HG03575 (cell line): ENCODE measurements at regions not wholly inside any gene's neighbourhood (a gene's known extent, or its start where the extent isn't known, plus 50 kb on each side); places are given as distances from the start of the nearest gene placed in this dataset.

Source experiments
- ATAC-seq: cut with Tn5 transposase; IDR thresholded peaks from one replicate; pipeline ENCODE4 v1.9.1; 2021; ENCODE audit not compliant: unreplicated experiment, insufficient number of reproducible peaks, low FRiP score; ENCODE audit errors: extremely low read depth

DNA sequence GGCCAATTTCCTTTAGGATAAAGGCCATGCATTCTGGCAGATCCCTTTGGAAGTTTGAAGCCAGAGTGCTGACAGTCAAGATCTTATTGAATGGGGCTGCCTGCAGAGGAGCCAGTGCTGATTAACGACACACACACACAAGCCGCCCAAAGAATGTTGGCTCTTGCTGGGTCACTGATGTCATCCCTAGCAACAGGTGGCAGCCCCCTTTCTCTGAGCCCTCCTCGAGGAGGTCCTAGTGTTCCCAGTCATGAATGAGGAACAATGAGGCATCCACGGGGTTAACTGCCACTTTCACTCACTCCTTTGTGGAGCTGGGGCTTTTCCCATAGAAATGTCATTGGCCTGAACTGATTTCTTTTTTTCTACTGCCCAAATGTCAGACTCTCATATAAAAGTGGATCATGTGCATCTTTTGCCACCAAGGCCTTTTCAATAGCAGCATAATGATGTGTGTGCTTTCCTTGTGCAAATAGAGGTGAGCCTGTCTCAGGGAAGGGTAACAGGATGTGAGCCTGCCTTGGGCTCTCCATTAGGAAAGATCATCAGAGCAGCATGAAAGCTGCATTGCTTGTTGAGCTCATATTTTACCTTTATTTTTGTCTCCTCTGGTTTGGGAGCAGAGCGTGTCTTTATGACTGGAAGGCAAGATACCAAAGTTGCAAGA is 301.8 kb upstream of the MTNR1B start:
- no peak for ATAC-seq

DNA sequence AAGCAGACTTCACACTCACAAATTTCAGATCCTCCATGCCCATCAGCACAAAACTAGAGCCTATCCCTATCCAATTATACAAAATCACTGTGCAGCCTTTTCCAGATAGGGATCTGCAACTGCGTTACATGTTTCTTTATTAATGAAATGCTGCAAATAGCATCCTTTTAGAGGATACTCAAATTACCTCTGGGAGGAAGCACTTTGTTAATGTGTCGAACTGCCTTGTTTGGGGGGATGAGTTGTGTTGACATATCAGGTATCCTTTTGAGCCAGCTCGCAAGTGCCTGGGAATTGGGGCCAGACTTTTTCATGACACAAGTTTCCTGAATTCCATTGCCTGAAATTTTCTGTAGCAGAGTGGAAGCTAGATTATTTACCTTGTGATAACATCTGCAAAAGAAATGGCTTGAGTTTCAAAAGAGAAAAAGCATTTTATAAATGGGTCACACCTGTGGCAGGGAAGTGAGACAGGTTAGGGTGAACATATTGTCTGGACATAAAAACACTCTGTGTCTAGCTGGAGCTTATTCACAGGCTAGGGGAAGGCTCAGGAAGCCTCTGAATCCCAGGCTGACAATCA is 299.1 kb upstream of the MTNR1B start:
- no peak for ATAC-seq

DNA sequence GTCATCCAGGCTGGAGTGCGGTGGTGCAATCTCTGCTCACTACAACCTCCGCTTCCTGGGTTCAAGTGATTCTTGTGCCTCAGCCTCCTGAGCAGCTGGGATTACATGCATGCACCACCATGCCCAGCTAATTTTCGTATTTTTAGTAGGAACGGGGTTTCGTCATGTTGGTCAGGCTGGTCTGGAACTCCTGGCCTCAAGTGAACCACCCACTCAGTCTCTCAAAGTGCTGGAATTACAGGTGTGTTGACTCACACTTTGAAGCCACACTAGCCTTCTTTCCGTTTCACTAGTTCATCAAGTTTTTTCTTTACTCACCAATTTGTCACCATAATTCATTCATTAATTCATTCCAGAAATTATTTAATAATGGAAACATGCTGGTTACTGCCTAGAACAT is 298.4 kb upstream of the MTNR1B start:
- ATAC-seq = no peak

DNA sequence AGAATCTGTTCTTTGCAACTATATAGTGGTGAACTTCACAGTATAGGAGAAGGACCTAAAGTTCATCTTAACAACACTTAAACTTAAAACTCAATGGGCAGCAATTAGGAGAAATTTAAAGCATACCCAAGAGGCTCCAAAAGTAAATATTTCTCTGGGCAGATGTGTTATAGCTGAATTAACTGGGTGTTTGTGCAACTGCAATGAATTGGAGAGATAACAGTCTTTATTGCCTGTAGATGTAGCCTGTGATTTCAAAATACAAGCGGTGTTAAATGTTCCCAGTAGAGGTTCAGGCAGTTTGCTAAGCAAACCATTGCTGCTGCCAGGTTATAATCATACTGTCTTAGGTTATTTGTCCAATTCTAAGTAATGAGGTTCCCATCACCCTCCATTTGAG is 294.1 kb upstream of the MTNR1B start:
- ATAC-seq = no peak

DNA sequence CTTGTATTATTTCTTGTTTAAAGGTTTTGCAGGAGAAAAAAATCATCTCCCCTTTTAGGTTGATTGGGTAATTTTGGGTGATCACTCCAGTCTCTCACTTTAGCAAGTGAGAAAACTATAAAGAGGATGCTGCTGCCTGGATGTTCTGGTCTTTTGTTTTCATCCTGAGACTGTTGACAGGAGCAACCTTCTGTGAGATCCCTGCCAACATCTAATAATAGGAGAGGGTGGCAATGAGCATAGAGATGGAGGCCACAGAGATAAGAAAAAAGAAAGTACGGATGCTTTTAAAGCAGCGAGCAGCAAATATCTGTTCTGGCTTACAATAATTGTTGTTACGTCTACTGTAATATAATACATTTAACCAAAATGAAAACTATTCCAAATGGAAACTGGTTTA is 293.6 kb upstream of the MTNR1B start:
- no peak for ATAC-seq

DNA sequence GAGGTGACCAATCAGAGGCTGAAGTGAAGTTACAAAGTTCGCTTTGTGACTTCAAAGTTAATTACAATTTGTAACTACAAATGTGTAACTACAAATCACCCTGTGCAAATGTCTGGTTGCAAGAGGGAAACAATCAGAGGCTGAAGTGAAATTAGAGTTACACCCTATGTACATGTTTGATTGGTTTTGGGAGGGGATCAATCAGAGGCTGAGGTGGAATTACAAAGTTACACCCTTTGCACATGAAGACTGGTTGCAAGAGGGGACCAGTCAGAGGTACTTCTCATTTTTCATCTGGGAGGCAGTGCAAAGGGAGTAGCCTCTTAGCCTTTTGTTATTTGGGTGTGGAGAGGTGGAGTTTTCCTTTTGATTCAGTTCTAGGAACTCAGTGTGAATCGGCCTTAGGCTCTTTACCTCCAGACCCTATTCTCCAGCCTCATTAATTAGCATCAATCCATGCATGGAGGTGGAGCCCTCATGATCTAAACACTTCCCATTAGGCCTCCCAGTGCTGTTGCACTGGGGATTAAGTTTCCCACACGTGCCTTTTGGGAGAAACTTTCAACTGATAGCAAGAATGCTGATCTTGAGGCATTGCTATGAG is 291.3 kb upstream of the MTNR1B start:
- ATAC-seq = no peak

DNA sequence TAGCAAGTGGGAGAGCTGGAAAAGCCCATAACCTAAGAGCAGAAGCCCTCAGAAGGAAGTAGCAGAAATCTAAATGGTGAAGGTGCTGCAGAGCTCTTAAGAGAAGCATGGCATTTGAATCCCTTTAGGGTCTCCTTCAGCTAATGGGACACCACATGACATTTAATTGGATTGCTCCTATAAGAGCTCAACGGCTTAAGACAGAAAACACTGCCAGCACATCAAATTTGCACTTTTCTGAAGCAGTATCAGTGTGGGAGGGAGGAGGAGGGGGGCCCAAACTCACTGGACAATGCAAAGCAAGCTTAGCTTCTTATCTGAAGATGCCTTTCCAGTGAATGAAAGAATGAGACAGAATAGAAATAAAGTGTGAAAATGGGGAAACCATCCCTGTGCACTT is 287.9 kb upstream of the MTNR1B start:
- no peak for ATAC-seq

DNA sequence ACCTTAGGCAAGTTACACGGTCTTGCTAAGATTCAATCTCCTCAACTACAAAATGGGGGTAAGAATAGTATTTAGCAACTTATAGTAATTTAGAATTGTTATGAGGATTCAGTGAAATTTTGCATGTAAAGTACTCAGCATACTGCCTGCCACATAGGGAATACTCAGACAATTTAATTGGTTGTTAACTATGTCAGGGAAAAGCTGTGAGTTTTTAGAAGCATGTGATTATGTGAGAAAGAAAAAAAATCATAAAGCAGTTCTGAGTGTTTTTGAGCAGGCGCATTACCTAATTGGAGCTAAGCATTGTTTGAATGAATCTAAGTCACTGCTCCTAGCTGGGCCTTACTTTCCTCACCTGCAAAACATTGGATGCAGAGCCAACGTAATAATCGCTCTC is 287.3 kb upstream of the MTNR1B start:
- ATAC-seq = no peak

DNA sequence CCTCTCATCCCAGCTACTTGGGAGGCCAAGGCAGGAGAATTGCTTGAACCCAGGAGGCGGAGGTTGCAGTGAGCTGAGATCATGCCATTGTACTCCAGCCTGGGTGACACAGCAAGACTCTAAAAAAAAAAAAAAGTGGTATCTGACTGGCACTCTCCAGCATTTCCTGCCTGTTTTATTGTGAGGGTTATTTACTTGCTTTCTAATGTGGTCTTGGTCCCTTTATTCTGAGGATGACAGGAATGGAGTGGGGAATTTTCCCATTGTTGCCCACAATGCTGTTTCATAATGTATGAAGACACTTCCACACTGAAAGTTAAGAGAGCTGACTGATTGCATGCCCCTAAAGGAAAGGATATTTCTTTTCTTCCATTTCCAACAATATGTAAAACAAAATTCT is 286.5 kb upstream of the MTNR1B start:
- no peak for ATAC-seq

DNA sequence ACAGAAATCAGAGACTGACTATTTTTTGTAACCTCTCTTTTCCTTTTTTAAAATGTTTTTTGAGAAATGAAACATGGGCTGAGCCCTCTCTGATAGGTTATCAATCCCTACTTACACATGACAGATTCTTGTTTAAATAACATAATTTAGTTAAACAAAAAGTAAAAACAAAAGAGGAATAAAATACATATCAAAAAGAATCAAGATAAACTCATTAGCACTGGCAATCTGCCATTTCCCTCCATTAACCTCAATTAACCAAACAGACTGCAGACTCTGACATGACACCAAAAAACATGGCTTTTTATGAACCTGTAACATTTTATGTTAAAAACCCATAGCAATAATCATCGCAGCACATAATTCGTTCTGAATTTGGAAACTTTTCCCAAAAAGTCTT is 284.4 kb upstream of the MTNR1B start:
- ATAC-seq = no peak

DNA sequence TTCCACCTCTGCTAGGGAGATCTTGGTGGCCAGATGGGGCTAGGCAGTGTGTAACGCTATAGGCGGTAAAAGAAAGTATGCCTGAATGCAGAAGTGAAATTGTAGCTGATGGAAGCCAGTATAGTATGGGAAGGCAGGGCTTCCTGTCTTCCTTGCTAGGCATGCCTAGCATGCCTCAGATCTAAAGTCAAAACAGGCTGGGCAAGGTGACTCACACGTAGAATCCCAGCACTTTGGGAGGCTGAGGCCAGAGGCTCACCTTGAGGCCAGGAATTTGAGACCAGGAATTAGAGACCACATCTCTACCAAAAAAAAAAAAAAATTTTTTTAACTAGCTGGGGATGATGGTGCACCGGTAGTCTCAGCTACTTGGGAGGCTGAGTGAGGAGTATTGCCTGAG is 281.7 kb upstream of the MTNR1B start:
- ATAC-seq = no peak

DNA sequence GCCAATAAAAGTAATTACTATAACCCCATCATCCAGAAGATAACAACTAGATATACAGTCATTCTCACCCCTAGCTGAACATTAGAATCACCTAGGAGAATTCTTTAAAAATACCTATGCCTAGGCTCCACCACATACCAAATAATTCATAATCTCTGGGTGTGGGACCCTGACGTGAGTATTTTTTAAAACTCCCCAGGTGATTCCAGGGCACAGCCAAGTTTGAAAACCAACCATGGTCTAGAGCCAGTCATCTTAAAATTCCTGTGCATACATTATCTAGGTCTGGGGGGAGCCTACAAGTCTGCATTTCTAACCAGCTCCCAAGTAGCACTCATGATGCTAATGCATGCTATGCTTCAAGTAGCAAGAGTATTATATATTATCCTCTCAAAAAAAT is 281.0 kb upstream of the MTNR1B start:
- no peak for ATAC-seq

DNA sequence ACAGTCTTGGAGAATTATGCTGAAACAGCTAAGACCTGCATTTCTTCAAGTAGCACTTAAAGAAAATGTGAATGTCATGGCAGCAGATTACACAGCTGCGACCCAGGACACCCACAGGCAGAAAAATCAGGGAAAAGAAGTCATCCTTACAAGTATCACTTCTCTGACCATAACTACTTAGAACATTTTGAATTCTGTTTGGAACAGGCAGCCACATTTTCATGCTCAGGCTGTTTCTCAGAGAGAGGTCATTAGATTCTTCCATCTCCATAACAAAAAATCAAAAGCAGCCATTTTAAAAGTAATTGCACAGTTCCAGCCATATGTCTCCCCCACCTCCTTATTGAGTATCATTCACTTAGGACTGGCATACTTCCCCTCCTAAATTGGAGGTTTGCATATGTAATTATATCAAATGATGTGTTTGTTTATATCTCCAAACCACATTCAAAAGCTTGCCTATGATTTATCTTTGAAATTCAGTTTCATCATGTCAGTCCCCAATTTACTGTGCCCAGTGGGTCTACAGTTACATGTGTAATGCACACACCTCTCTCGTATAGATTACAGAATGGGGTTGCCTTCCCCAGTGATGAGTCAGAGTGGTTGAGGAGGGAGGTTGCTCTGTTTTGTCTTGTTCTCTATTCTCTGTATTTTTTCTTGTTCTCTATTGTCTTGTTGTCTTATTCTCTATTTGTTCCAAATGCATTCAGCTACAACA is 276.5 kb upstream of the MTNR1B start:
- no peak for ATAC-seq

DNA sequence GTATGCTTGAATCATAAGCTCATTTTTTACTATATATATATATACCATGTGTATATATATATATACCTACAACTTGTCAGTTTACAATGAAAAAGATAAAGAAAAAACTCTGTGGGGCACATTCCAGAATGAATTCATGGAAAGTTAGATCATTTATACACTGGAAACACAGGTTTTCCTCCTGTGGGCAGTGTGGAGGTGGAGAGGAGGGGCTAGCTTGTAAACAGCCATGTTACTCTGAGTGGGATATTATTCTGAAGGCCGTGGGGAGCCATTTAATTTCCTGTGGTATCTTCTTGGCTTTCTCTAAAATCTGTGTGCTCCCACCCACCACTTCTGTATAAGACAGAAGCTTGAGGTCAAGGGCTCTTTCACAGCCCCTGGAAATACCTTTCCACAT is 273.4 kb upstream of the MTNR1B start:
- ATAC-seq = no peak

DNA sequence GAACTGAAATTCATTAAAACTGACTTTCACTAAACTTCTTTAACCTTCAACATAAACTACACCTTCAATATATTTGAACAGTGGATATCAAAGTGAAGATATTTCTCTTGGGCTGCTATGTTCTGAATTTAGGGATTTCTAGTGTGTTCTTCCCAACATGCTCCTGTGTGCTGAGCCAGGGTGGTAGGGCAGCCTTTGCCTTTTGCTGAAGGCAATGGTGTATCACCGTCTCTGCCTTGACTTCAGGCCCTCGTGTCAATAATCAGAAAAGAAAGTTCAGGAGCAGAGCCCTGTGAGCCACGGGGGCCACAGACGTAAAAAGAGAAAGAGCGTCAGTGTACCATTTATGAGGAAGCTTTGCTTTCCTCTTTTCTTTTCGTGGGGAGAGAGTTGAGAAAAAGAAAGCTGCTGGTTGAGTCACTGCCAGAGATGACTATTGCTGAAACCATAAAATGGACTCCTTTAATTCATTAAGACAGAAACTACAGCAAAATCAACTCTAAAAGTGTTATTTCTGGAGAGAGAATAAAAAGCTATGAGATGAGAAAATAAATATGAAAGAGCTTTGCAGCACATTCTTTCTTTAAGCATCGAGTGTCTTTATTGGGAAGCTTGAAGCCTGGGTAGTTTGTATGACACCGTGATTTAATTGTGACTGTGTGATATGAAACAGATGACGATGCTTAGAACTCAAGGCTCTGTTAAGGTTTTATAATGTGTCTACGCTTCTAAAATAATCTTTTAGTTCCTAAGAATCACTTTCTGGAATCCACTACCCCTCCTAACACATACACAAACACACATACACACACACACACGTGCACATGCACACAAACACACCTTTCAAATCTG is 271.8 kb upstream of the MTNR1B start:
- no peak for ATAC-seq

DNA sequence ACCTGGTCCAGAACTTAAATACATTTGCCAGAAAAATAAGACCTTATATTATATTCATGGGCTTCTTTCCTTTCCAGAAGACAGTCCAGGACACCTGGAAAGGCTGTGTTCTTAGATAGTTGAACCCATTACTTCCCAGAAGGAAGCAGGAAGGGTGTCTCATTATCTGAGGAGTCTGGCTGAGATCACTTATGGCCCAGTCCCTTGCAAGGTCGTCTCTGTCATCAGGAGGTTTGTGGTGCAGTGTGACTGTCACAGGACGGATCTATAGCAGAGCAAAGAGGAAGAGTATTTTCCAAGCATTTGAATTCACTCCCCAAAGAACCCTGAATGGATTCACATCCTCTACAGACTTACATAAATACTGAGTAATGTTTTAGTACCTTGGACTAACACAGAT is 270.7 kb upstream of the MTNR1B start:
- ATAC-seq = no peak

DNA sequence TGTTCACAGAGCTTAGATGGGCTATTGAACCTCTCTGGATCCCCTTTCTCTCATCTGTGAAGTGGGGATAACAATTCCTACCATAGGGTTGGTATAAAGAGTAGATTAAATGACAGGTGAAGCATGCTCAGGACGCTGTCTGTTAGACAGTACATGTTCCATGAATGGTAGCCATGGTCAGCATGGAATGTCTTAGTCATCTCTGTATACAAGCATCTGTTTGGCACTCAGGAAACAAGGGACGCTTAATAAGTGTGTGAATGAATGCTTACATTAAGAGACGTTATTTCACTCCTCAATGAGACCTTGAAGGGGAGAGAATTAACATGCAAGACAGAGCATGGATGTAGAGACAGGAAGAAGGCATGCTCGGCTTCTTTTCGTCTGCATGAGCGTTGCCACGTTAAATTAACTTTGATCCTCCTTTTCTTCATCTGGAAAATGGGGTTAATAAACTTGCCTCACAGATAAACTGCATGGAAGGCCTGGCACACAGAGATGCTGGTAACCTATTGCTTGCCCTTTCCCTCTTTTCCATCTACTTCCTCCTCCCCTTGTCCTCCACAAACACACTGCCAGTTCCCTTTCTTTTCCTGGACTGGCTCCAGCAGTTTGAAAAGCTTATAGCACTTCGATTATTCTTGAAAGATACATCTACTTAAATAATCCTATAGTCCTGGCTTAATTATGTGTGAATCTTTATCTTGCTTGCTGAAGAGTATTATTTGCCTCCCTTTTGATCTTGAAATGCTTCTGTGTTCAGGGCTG is 267.2 kb upstream of the MTNR1B start:
- ATAC-seq = no peak

DNA sequence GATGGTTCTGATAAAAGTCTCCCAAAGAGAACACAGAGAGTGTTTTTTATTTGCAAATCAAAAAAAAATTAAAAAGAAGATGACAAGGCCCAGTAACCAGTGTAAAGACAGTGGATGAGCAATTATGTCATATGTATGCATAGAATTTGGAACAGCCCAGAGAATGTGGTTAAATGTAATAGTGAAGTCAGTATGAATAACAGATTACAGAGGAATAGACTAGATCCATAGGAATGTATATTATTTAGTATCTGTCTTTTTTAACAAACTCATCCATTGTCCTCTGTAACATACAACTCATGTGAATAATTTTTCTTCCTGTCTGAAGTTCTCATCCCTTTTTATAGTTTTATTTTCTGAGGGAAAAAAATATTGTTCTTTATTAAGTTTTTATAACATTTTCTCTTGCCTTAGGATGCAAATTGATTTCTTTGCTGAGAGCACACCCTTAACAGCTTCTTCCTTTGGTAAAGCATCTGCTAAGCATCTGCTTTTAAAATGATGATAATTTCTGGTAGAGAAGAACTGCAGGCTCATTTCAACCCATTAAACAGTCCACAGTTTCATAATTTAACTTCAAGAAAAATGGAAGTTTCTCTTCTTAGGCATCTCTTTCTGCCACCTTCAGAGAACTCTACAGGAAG is 266.5 kb upstream of the MTNR1B start:
- no peak for ATAC-seq
